Tibial nerve (tissue), 4 donors: ENCODE measurements at regions not wholly inside any gene's neighbourhood (a gene's known extent, or its start where the extent isn't known, plus 50 kb on each side); places are given as distances from the start of the nearest gene placed in this dataset.

Experiments used
- DNase-seq, 2 donors: peaks; one replicate each; pipeline ENCODE4 v3.0.0-alpha.2; 2019; ENCODE audit warnings: low spot score in 2 of 2
- H3K27ac ChIP-seq, 4 donors: fragments of 200-600 bp; sonication (generic) in 3 of 4; one replicate each; pipeline ENCODE4 v1.5.1; 2017 to 2019; ENCODE audit warnings: mild to moderate bottlenecking in 1 of 4
- H3K27me3 ChIP-seq, 2 donors: fragments of 200-600 bp; sonication (generic) in 1 of 2; one replicate each; pipeline versions ENCODE4 v1.5.1 to v1.6.0; 2017 to 2019
- H3K36me3 ChIP-seq, 3 donors: fragments of 200-600 bp; sonication (generic); one replicate each; pipeline ENCODE4 v1.5.1; 2018 to 2019
- H3K4me1 ChIP-seq, 4 donors: fragments of 200-600 bp; sonication (generic) in 3 of 4; one replicate each; pipeline ENCODE4 v1.5.1; 2017 to 2019
- H3K4me3 ChIP-seq, 4 donors: fragments of 200-600 bp; sonication (generic) in 3 of 4; one replicate each; pipeline ENCODE4 v1.5.1; 2017 to 2019; ENCODE audit warnings: mild to moderate bottlenecking in 1 of 4, moderate library complexity in 1 of 4
- H3K9me3 ChIP-seq, 4 donors: fragments of 200-600 bp; sonication (generic) in 3 of 4; one replicate each; pipeline ENCODE4 v1.5.1; 2017 to 2019
- CTCF ChIP-seq, 5 experiments: fragments of 200-600 bp in 3 of 5; fragments of 450-650 bp in 2 of 5; sonication (generic) in 3 of 5; IDR thresholded peaks; one replicate each; pipeline ENCODE4 v1.5.1; 2016 to 2019; ENCODE audit warnings: antibody characterized with exemption in 5 of 5, mild to moderate bottlenecking in 3 of 5, moderate library complexity in 2 of 5
- EP300 ChIP-seq, 2 donors: sonication (generic); formaldehyde crosslinking; IDR thresholded peaks; one replicate each; pipeline ENCODE4 v1.6.1; 2017; ENCODE audit warnings: antibody characterized with exemption in 2 of 2, mild to moderate bottlenecking in 1 of 2
- POLR2A ChIP-seq, 2 donors: fragments of 450-650 bp; IDR thresholded peaks; one replicate each; pipeline ENCODE4 v1.6.1; 2017; ENCODE audit warnings: antibody characterized with exemption in 2 of 2, mild to moderate bottlenecking in 2 of 2, moderate library complexity in 2 of 2
- WGBS, 2 donors: methylation state at CpG; one replicate each; pipeline ENCODE4 v1.1.5; 2018; 5-methylcytosine and 5-hydroxymethylcytosine counted together

- Histone ChIP-seq H3K36me3 (no peaks in the 10 kb centered on the region), H3K4me1 (no peaks in the 10 kb centered on the region), H3K27me3 (no peaks in the 10 kb centered on the region), H3K9me3 (no peaks in the 10 kb centered on the region), H3K4me3 (no peak overlapping the region), H3K27ac (no peak overlapping the region)
- TF ChIP-seq CTCF (IDR thresholded peaks at IDR 0.05) = no peak
- TF ChIP-seq EP300 (IDR thresholded peaks at IDR 0.05) = no peak
- no peak for TF ChIP-seq POLR2A (IDR thresholded peaks at IDR 0.05)
- WGBS, 2 donors = 77 to 80% methylated on average over 2 of the region's 2 CpGs
- no peak for DNase-seq
Observed at GRCh38 chr1:166383137-166383536, 216.3 kb upstream of the FAM78B start.

GRCh38 chr1:166383635-166384346 lies 217.0 kb upstream of the FAM78B start:
- H3K27ac ChIP-seq = no peak overlapping the region
- no peaks in the 10 kb centered on the region for H3K4me1 ChIP-seq
- TF ChIP-seq EP300 (IDR thresholded peaks at IDR 0.05) (no peak), POLR2A (IDR thresholded peaks at IDR 0.05) (no peak), CTCF (IDR thresholded peaks at IDR 0.05) (no peak)
- H3K27me3 ChIP-seq = no peaks in the 10 kb centered on the region
- WGBS, 2 donors = 61 to 66% methylated on average over 9 of the region's 9 CpGs
- no peaks in the 10 kb centered on the region for H3K9me3 ChIP-seq
- H3K36me3 ChIP-seq = no peaks in the 10 kb centered on the region
- no peak overlapping the region for H3K4me3 ChIP-seq
- no peak for DNase-seq

- no peak for DNase-seq
- no peaks in the 10 kb centered on the region for H3K27me3 ChIP-seq
- H3K27ac ChIP-seq = no peak overlapping the region
- TF ChIP-seq POLR2A (IDR thresholded peaks at IDR 0.05) (no peak), CTCF (IDR thresholded peaks at IDR 0.05) (no peak), EP300 (IDR thresholded peaks at IDR 0.05) (no peak)
- H3K36me3 ChIP-seq = no peaks in the 10 kb centered on the region
- no peak overlapping the region for H3K4me3 ChIP-seq
- no peaks in the 10 kb centered on the region for H3K9me3 ChIP-seq
- no peaks in the 10 kb centered on the region for H3K4me1 ChIP-seq
- 51 to 55% methylated on average over 7 of the region's 7 CpGs for WGBS, 2 donors
Observed at GRCh38 chr1:166384948-166385347, 218.1 kb upstream of the FAM78B start.

- TF ChIP-seq CTCF (IDR thresholded peaks at IDR 0.05) (no peak), POLR2A (IDR thresholded peaks at IDR 0.05) (no peak), EP300 (IDR thresholded peaks at IDR 0.05) (no peak)
- H3K27ac ChIP-seq = no peak overlapping the region
- H3K27me3 ChIP-seq = no peaks in the 10 kb centered on the region
- no peaks in the 10 kb centered on the region for H3K4me1 ChIP-seq
- DNase-seq = no peak
- no peak overlapping the region for H3K4me3 ChIP-seq
- 60 to 64% methylated on average over 2 of the region's 2 CpGs for WGBS, 2 donors
- H3K36me3 ChIP-seq = no peaks in the 10 kb centered on the region
- H3K9me3 ChIP-seq = no peaks in the 10 kb centered on the region
Observed at GRCh38 chr1:166390366-166391033, 223.7 kb upstream of the FAM78B start.

GRCh38 chr1:166391279-166392066 lies 224.7 kb upstream of the FAM78B start:
- H3K27ac ChIP-seq = no peak overlapping the region
- WGBS, 2 donors = 72 to 82% methylated on average over 5 of the region's 5 CpGs
- H3K36me3 ChIP-seq = no peaks in the 10 kb centered on the region
- H3K27me3 ChIP-seq = no peaks in the 10 kb centered on the region
- H3K4me1 ChIP-seq = no peaks in the 10 kb centered on the region
- TF ChIP-seq POLR2A (IDR thresholded peaks at IDR 0.05) (no peak), EP300 (IDR thresholded peaks at IDR 0.05) (no peak), CTCF (IDR thresholded peaks at IDR 0.05) (no peak)
- no peaks in the 10 kb centered on the region for H3K9me3 ChIP-seq
- H3K4me3 ChIP-seq = no peak overlapping the region
- no peak for DNase-seq
